ENCODE measurements at regions not wholly inside any gene's neighbourhood (a gene's known extent, or its start where the extent isn't known, plus 50 kb on each side); places are given as distances from the start of the nearest gene placed in this dataset.
"Not testable (repeated sequence)": the region's sequence is repeated elsewhere in the genome, so short reads cannot be mapped to it uniquely, and the experiment has no call there.

DNA sequence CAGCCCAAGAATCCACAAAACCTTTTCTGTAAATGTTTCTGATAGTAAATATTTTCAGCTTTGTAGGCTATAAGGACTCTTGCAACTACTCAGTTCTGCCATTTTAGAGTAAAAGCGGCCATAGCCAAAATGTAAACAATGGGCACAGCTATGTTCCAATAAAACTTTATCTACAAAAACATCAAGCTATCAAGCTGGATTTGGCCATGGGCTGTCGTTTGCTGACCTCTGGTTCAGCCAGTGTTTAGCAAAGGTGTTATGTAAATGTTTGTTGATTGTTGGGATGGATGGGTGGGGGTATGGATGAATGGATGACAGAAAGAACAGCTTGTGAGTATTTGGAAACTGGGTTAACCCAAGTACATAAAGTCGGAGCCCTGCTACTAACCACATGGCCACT lies 111.1 kb upstream of the VRK1 start:
- DNase-seq (ENCODE audit: low read depth) = no peak

DNA sequence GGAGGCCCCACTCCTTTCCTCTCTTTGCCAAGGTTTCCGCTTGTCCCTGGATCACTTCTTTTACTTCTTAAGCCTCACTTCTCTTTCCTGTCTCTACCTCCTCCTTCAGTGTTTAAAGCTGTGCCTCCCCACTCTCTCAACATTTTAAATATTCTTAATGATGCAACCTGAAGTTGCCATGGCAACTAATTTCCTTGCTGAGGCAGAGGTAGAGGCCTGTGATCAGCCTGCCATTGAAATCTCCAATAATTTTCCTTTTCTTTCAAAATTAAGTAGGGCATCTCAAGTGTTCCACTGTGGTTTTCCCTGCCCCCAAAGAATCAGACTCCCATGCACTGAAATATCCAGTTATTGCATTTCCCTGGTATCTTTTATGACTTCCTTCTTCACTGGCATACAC lies 108.6 kb upstream of the VRK1 start:
- no peak for DNase-seq (ENCODE audit: low read depth)

DNA sequence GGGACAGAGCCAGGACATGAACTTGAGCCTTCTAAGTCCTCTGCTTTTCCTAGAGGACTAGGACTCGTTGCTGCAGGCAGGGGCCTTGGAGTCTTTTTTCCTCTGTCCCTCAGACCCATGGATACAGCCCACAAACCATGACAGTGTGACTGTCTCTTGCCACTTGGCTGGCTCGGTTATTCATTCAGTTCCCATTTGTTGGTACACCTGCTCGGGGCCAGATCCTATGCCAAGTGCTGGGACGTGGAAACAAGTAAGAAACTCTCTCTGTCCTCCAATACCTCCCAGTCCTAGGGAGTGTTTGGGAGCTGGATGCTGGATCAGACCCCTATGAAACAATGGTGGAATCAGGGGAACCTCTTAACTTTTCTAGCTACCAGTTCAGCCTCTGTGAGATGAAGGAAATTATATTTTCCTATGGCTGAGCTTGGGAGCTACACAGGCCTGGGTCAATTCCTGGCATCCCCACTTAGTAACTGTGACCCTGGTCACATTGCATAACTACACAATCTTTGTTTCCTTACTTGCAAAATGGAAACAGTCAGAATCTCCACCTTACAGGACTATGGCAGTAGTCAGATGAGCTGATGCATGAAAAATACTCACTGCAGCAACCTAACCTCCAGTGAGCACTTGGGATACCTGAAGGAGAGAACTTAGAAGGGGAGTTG lies 106.3 kb upstream of the VRK1 start:
- no peak for DNase-seq (ENCODE audit: low read depth)

DNA sequence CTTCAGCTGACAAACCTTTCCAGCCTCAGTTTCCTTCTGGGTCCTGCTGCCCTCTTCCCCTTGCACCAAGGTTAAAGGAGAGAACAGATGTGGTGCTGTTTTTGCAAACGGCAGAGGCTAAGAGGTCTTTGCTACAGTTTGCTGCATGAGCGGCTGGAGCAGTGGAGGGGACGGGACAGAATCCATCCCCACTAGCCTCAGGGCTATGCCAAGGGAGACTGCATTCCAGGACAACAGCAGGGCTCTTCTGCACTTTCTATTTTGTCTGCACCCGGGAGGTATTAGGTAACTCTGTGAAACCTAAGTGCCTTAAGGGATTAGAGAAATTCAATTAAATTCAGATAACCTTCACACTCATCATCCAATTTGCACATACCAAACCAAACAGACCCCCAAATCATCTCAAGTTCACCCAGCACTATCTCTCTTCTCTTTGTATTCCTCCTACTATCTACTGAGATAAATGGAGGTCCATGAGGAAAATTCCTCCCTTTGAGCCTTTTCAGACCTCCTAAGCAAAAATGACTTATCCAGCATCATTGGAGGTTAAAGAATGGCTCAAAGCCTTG lies 103.8 kb upstream of the VRK1 start:
- DNase-seq (ENCODE audit: low read depth) = no peak

DNA sequence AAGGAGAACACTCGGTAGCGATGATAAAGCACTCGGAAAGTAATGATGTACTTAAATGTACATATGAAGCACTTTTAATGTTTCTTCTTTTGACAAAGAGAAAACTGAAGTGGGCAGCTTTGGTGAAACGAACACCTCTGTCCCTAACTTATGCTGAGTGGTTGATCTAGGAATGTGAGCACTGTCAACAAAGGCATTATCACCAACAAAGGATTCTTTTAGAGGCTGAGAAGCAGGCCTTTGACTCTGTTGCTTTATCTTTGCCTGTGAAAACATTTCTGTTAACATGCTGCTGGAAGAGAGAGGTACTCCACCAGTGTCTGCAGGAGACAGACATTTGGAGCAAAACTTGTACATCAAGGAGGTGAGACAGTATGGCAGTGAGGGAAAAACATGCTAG lies 103.2 kb upstream of the VRK1 start:
- DNase-seq (ENCODE audit: low read depth) = no peak

DNA sequence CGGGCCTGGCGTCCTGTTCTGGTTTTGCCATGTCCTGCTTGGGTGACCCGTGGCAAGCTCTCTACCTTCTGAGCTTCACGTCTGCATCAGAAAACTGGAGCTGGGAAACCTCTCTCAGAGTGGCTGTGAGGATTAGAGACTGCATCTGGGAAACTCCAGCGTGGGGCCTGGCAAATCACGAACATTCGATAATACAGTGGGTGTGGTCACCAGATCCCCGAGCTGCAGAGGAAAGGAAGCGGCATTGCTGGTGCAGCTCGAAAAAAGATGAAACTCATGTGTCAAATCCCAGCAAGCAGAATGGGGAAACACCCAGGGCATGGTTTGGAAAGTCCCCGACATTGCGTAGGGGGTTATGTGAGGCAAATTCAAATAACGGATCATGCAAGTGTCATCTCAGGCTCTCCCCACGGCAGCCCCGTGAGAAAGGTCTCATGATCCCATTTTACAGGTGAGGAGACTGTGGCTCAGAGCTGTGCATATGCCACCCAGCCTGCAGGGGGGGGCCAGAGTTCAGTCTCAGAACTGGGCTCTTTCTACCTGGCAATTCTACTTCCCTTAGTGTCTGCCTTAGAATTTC lies 98.1 kb upstream of the VRK1 start:
- no peak for DNase-seq (ENCODE audit: low read depth)

DNA sequence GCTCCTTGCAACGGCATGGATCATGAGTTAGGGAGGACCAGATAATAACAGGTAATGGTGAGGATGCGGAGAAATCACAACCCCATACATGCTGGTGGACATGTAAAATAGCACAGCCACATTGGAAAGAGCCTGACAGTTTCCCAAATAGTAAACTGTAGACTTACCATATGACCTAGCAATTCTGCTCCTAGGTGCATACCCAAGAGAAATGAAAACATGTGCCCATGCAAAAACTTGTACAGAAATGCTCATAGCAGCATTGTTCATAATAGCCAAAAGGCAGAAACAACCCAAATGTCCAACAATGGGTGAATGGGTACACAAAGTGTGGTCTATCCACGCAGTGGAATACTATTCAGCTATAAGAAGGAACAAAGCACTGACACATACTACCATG lies 97.5 kb upstream of the VRK1 start:
- DNase-seq (ENCODE audit: low read depth) = no peak

DNA sequence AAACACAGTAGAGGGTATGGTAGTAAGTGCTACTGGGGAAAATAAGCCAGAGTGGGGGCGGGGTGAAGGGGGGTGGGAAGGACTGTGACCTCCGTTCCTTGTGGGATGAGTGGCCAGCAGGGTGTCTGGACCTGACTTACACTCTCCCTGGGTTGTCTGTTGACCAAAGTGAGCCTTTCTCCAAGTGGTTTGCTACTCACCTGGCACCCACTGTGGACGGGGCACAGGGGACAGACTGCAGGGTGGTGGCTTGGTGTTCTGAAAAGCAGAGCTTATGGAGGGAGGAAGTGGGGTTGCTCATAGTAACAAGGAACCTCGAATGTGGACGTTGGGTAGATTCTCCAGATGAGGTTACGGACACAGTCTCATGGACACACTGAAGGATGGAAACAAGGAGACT lies 94.4 kb upstream of the VRK1 start:
- no peak for DNase-seq (ENCODE audit: low read depth)

DNA sequence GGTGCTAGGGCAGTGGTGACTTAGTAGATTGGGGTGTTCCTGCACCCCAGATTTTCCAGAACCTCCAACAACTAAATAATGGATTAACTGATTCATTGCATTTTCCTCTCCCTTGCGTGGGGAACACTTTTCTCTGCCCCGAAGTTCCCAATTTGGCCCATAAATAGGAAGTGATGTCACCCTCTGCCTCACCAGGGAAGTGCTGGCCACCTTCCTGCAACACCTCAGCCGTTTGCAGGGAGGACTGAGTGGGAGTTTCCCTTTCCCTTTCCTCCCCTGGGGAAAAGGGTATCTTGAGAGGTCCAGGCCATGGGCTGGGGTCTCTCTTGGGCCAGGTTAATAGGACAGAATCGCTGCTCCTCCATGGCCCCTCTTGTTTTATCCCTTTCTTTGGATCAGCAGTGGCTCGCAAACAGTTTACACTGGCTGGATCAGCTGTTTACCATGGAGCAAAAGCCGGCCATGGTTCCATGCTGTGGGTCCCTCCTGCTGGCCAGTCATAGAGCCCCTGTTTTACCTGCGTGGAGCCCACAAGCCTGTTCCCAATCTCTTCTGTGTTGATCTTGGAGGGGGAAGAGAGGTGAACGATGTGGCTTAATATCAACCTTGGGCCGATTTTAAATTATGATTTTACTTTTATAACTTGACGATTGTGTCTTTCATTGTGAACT lies 91.6 kb upstream of the VRK1 start:
- no peak for DNase-seq (ENCODE audit: low read depth)

DNA sequence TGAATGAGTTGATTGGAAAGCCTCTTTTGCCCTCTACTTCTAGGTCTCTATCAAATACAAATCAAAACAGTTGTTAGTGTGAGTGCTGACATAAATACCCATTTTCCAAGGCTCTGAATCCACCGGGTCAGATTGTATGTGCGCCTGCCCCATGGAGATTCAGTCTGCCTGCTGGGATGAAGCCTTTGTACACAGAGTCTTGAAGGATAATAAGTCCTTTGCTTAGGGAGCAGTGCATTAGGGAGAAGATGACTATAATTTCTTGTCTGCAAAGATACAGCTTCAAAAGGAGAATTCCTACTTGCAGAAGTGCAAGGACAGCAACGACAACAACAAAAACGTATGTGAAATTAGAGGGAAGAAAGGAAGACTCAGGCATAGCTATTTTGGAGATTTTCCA lies 90.3 kb upstream of the VRK1 start:
- DNase-seq (ENCODE audit: low read depth) = no peak

DNA sequence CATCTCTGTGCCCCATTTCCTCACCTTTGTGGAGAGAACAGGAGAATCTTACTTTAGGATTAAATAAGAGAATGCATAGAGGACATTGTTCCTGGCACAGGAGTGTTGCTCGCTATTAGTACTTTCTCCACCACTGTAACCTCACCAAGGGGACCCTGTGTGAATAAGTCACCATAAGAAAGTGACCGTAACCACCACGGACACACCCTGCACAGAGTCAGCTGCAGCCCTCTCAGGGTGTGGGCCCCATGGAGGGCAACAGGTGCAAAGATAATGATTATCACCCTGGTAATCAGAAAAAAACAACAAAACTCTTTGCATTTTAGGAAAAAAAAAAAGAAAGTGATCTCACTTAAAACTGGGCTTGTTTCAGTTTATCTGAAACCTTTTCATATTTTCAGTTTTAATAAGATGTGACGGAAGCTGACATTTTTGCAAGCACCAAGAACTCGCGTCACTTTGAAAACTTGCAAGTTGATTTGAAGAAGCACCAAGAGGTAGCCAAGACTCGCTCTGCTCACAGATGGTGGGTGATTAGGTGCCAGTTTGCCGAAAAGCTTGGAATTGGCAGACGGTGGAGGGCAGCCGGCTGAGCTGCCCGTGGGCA lies 87.0 kb upstream of the VRK1 start:
- DNase-seq (ENCODE audit: low read depth) = no peak

DNA sequence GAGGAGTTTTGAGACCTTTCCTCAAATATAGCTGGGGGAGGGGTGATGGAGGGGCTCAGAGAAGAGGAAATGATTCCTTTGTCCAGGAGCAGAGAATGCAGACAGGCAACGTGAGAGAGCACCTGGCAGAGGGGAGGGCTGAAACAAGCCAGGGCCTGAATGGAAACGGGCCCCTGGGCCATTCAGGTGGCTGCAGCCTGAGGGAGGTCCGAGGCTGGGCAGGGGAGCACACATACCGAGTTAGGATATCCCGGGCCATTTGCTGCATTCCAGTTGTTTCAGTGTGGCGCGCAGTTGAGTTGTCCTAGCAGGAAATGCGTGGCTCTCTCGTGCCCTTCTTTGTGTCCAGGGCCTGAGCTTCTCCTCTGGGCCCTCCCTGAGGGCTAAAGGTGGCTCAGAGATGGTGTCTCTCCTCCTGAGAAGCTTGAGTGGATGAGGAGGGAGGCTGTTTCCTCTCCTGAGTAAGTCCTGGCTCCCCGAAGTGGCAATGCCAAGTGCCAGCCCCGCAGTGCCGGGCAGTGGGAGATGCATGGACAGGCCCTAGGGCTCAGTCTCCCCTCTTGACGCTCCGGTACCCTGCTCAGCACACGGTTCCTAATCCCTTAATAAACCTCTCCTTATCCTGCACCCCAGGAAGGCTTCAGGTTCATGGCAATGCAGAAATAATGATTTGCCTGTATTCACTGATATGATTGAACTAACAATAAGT lies 85.5 kb upstream of the VRK1 start:
- no peak for DNase-seq (ENCODE audit: low read depth)

DNA sequence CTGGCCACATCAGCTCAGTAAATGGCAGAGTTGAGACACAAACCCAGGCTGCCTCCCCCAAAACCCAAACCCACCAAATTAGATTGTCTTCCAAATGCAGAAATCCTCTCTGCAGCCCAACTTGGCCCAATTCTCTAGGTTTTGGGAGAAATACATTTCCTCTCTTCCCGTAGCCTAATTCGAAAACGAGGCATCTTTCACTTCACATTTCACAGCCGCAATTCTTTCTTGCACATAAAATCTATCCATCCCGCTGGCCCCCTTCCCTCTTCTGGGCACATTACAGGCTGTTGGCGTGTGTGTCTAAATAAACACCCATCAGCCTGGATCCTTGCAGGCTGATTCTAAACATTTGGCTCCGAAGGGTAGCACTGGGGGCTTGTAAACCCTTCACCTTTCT lies 83.8 kb upstream of the VRK1 start:
- DNase-seq (ENCODE audit: low read depth) = no peak

DNA sequence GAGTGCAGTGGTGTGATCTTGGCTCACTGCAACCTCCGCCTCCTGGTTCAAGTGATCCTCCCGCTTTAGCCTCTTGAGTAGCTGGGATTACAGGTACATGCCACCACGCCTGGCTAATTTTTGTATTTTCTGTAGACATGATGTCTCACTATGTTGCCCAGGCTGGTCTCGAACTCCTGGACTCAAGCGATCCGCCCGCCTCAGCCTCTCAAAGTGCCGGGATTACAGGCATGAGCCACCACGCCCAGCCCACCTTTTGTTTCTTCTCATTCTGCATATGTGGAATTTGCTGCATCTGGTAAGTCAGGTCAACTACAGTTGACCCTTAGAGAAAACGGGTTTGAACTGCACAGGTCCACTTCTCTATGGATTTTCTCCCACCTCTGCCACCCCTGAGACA lies 82.6 kb upstream of the VRK1 start:
- DNase-seq (ENCODE audit: low read depth) = not testable (repeated sequence)

DNA sequence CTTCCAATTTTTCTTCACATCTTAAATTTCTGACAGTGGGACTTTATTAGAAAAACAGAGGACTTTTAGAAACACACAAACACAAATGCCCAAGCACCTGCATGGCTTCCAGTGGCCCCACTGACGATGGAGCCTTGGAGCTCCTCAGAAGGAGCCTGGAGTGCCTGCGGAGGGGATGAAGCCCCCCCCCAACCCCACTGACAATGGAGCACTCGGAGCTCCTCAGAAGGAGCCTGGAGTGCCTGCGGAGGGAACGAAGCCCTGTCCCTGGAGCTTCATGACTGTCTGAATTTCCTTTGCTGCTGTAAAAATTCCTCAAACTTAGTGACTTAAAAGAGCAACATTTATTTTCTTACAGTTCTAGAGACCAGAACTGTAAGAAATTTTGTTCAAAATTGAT lies 80.1 kb upstream of the VRK1 start:
- no peak for DNase-seq (ENCODE audit: low read depth)

DNA sequence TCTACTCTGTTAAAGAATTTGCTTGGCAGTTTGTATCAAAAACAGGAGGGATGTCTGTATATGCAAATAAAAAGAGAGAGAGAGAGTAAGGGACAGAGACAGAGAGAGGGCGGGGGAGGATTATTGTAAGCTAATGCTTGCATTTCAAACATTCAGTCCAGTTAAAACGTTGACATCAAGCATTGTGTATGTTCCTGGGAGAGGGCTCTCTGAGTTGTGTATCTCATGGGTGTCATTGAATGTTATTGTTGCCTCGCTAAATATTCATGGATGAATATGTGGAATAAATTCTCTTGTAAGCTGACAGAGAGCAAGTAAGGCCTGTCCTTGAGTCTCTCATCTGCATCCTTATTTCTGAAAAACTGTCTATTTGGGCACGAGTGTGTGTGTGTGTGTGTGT lies 78.8 kb upstream of the VRK1 start:
- no peak for DNase-seq (ENCODE audit: low read depth)

DNA sequence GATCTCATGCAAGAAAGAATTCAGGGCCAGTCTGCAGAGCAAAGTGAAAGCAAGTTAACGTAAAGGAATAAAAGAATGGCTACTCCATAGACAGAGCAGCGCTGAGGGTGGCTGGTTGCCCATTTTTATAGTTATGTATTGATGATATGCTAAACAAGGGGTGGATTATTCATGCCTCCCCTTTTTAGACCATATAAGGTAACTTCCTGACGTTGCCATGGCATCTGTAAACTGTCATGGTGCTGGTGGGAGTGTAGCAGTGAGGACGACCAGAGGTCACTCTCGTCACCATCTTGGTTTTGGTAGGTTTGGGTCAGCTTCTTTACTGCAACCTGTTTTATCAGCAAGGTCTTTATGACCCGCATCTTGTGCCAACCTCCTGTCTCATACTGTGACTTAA lies 76.5 kb upstream of the VRK1 start:
- DNase-seq (ENCODE audit: low read depth) = not testable (repeated sequence)

DNA sequence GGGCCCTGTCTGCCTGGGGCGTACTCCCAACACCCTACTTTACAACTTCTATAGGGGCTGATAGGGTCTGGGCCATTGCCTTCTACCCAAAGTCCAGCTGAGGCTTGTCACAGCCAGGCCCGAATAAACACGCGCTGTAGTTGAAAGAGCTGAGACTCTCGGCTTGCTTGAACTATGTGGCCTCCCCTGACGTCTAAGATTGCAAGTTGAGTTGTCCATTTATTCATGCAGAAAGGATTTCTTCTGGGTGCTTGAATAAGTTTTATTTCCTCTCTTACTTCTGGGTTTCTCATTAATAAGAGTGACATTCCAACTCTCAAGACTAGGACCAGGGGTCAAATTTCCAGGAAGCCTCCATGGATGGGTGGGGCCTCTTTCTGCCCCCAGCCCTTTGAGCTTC lies 74.4 kb upstream of the VRK1 start:
- DNase-seq (ENCODE audit: low read depth) = peak; percentile 10

DNA sequence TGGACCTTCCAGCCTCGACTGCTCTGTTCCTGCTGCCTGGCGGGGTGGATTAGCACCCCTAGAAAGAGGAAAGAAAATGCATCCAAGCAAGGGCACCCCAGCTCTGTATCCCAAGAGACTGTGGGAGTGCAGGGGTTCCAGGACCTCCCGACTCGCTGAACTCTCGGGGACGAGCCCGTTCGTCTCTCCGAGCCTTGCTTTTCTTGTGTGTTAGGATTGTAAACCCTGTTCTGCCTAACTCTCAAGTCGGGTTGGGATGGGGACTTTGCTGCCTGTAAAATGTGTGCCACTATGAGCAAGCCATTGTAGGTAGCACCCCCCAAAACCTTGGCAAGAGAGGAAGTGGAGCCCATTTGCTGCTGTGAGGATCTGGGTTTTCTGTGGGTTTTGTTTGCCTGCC lies 73.2 kb upstream of the VRK1 start:
- no peak for DNase-seq (ENCODE audit: low read depth)

DNA sequence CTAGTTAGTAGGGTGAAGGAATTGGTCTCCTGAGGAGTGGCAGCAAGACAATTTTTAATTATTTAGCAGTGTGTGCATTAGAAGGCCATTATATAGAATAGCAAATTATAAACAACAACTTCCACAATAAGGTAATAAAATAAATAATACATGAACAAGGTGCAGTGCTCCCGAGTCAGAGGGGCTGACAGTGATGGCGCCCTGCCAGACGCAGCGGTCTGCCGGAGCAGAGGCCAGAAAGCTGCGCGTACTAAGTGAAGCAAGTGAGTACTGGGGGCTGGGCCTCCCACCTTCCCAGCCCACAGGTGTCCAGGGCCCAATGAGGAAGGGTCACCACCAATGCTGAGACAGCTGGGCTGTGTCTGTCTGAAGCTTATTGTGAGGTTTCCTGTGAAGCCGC lies 72.0 kb upstream of the VRK1 start:
- DNase-seq (ENCODE audit: low read depth) = no peak

DNA sequence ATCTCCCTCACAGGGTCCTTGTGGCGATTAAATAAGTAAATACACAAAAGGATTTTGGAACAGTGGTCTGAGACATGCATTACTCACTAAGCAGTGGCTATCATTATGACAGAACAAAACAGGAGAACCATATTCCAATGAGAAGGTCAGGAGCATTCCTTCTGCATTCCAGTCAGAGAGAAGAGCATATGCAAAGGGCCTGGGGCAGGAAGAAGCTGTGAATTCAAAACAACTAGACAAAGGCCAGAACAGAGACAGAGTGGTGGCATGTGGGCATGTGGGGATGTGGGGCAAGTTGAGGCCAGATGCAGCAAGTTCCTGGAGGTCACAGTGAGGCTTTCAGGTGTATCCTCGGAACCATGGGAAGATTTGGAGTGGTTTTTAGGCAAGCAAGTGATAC lies 70.1 kb upstream of the VRK1 start:
- no peak for DNase-seq (ENCODE audit: low read depth)

DNA sequence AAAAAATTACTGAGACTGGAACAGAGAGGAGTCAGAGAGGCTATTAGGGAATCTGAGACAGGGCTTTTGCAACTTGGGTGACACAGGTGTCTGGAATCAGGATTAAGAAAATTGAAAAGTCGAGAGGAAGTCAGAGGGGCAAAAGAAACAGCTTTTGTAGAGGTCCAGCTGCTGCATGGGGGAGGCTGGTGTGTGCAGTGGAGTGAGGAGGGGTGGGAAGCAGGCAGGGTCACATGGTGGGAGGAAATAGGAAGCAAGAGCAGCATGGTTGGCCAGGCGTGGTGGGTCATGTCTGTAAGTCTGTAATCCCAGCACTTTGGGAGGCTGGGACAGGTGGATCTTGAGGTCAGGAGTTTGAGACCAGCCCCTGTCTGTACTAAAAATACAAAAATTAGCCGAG lies 69.7 kb upstream of the VRK1 start:
- no peak for DNase-seq (ENCODE audit: low read depth)

Measured in renal cortical epithelial cell (primary cell).